Thoracic aorta (tissue), 2 donors: ENCODE measurements at regions not wholly inside any gene's neighbourhood (a gene's known extent, or its start where the extent isn't known, plus 50 kb on each side); places are given as distances from the start of the nearest gene placed in this dataset.

Experiments used
- ATAC-seq: fragments of 150-250 bp; one replicate; pipeline ENCODE4 v1.8.0; 2017; ENCODE audit warnings: low read depth; ENCODE audit not compliant: insufficient number of reproducible peaks, low FRiP score
- DNase-seq: peaks from one replicate; pipeline ENCODE4 v3.0.0-alpha.2; 2020; ENCODE audit warnings: low spot score
- H3K27ac ChIP-seq, 2 donors: fragments of 200-600 bp; sonication (generic); 1 replicate in 1 of 2; 2 replicates in 1 of 2; pipeline ENCODE4 v1.5.1; 2016; ENCODE audit warnings: mild to moderate bottlenecking in 2 of 2, moderate library complexity in 2 of 2
- H3K27me3 ChIP-seq: fragments of 200-600 bp; sonication (generic); replicated peaks from 2 replicates; pipeline ENCODE4 v1.6.0; 2016; ENCODE audit warnings: mild to moderate bottlenecking; ENCODE audit not compliant: insufficient read depth
- H3K36me3 ChIP-seq: fragments of 200-600 bp; sonication (generic); one replicate; pipeline ENCODE4 v1.5.1; 2016
- H3K4me1 ChIP-seq, 2 donors: fragments of 200-600 bp; sonication (generic); 1 replicate in 1 of 2; 2 replicates in 1 of 2; pipeline versions ENCODE4 v1.5.1 to v1.6.0; 2016; ENCODE audit warnings: low read depth in 2 of 2, mild to moderate bottlenecking in 1 of 2; ENCODE audit not compliant: control insufficient read depth in 1 of 2
- H3K4me3 ChIP-seq: fragments of 200-600 bp; sonication (generic); 2 replicates; pipeline ENCODE4 v1.5.1; 2016; ENCODE audit warnings: mild to moderate bottlenecking
- H3K9me3 ChIP-seq: fragments of 200-600 bp; sonication (generic); 2 replicates; pipeline ENCODE4 v1.5.1; 2016
- TF ChIP-seq, protein P1 (sequence below): fragments of 200-600 bp; sonication (generic); IDR thresholded peaks from one replicate; pipeline ENCODE4 v1.5.1; 2019; ENCODE audit warnings: antibody characterized with exemption

DNA sequence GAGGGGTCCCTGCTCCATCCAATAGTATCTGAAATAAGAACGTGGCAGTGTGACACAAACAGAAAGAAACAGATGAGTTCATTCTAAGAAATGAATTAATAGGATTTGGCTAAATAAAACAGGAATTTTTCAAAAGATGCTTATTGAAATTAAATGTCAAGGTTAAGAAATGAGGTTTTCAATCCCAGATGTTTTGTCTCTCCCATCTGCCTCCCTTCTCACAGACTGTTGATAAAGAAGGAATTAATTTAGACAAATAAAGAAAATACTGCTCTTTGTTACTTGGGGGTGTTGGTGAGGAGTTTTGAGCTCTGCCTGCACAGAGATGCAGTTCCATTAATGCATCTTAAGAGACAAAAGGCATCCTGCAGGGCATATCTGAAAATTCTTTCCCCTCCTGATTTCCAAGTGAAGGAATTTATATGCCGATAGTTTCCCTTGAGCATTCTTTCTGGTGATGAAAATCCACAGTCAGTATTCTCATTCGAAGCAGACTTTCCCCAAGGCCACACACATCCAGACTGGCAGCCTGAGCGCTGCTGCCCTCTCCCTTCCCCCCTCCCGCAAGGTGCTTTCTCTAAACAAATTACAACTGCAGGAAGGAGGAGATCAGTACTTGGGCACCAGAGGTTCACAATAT, 385.4 kb upstream of the RND3 start:
- Histone ChIP-seq H3K4me1 (no peaks in the 10 kb centered on the region), H3K27ac (no peak overlapping the region), H3K36me3 (no peaks in the 10 kb centered on the region), H3K9me3 (no peaks in the 10 kb centered on the region), H3K4me3 (no peak overlapping the region), H3K27me3 (no peaks in the 10 kb centered on the region)
- TF ChIP-seq, protein P1, sequence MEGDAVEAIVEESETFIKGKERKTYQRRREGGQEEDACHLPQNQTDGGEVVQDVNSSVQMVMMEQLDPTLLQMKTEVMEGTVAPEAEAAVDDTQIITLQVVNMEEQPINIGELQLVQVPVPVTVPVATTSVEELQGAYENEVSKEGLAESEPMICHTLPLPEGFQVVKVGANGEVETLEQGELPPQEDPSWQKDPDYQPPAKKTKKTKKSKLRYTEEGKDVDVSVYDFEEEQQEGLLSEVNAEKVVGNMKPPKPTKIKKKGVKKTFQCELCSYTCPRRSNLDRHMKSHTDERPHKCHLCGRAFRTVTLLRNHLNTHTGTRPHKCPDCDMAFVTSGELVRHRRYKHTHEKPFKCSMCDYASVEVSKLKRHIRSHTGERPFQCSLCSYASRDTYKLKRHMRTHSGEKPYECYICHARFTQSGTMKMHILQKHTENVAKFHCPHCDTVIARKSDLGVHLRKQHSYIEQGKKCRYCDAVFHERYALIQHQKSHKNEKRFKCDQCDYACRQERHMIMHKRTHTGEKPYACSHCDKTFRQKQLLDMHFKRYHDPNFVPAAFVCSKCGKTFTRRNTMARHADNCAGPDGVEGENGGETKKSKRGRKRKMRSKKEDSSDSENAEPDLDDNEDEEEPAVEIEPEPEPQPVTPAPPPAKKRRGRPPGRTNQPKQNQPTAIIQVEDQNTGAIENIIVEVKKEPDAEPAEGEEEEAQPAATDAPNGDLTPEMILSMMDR: no peak
- ATAC-seq (no peak), DNase-seq (no peak)

DNA sequence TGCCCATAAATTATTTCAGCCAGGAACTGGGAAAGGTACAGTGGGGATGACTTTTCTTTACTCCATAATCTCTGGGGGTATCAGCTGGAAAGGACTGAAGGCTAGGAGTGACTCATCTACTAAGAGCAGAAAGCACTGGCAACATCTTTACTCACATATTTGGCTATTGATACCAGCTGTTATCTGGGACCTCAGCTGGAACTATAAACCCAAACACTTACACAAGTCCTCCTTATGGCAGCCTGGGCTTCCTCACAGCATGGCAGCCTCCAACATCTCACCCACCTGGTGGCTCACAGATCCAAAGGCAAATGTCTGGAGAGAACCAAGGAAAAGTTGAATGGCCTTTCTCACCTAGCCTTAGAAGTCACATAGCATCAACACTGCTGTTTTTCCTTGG, 379.0 kb upstream of the RND3 start:
- no peak overlapping the region for H3K4me3 ChIP-seq
- H3K9me3 ChIP-seq: no peaks in the 10 kb centered on the region
- DNase-seq (no peak), ATAC-seq (no peak)
- TF ChIP-seq, protein P1: no peak
- H3K27me3 ChIP-seq: no peaks in the 10 kb centered on the region
- no peaks in the 10 kb centered on the region for H3K36me3 ChIP-seq
- no peaks in the 10 kb centered on the region for H3K4me1 ChIP-seq
- no peak overlapping the region for H3K27ac ChIP-seq

DNA sequence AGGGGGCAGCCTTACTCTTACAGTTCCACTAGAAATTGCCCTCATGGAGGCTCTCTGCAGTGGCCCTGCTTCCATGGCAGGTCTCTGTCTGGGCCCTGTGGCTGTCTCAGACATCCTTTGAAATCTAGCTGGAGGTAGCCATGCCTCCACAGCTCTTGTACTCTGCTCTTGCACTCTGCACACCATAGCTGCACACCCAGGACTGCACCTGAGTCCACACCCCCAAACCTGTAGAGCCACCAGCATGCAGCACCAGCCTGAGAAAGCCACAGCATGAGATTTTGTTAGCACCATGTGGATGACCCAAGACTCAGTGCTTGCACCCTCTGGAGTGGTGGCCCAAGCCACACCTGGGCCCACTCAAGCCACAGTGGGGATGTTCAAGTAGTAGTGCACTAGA, 376.2 kb upstream of the RND3 start:
- no peak for ATAC-seq
- TF ChIP-seq, protein P1: no peak
- H3K27ac ChIP-seq: no peak overlapping the region

DNA sequence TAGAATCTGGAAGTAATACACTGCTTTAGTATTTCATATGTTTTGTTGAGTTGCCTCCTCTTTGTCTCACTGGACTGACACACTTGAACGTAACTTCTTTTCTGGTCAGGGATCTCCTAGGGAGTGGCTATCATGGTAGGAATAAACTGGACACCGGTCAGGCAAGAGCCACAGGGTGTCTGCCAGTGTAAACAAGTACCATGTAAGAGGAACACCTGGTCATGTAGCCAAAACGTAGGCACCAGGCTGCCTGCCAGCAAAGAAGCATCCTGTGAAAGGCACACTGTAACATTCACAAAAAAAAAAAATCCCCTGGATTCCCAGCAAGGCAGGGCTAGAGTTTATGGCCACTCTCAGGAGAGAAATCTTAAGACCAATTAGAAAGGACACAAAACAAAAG, 372.8 kb upstream of the RND3 start:
- no peaks in the 10 kb centered on the region for H3K36me3 ChIP-seq
- H3K4me3 ChIP-seq: no peak overlapping the region
- ATAC-seq: no peak
- no peak for DNase-seq
- H3K9me3 ChIP-seq: no peaks in the 10 kb centered on the region
- no peaks in the 10 kb centered on the region for H3K4me1 ChIP-seq
- H3K27me3 ChIP-seq: no peaks in the 10 kb centered on the region
- TF ChIP-seq, protein P1: no peak
- no peak overlapping the region for H3K27ac ChIP-seq

More for the DNA sequence above, 376.2 kb upstream of the RND3 start:
- H3K9me3 ChIP-seq: no peaks in the 10 kb centered on the region
- H3K27me3 ChIP-seq: no peaks in the 10 kb centered on the region
- DNase-seq: no peak
- no peaks in the 10 kb centered on the region for H3K36me3 ChIP-seq
- no peak overlapping the region for H3K4me3 ChIP-seq
- no peaks in the 10 kb centered on the region for H3K4me1 ChIP-seq

DNA sequence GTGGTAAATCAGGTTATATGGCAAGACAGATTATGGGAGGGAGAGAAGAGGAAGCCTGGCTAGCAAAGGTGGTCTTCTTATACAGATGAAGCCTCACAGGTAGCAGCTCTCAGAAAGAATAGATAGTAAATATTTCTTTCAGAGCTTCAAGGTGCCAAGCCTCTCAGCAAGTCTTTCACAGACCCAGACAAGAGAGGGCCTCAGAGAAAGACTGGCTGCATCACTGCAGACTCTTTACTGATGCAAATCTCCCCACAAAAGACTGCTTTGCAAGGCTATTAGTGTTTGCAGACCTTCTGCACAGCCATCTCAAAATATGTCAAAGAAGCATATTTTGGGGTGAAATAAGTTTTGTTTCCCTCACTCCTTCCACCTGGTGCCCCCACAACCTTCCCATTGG, 372.4 kb upstream of the RND3 start:
- DNase-seq (no peak), ATAC-seq (no peak)
- TF ChIP-seq, protein P1: no peak

More for the DNA sequence above, 372.4 kb upstream of the RND3 start:
- no peak overlapping the region for H3K27ac ChIP-seq
- H3K4me1 ChIP-seq: no peaks in the 10 kb centered on the region
- no peaks in the 10 kb centered on the region for H3K27me3 ChIP-seq
- no peaks in the 10 kb centered on the region for H3K36me3 ChIP-seq
- no peak overlapping the region for H3K4me3 ChIP-seq
- no peaks in the 10 kb centered on the region for H3K9me3 ChIP-seq
